ENCODE measurements at regions not wholly inside any gene's neighbourhood (a gene's known extent, or its start where the extent isn't known, plus 50 kb on each side); places are given as distances from the start of the nearest gene placed in this dataset.

- Histone ChIP-seq H3K9me3 (ENCODE audit: control insufficient read depth, low read length) (no peaks in the 10 kb centered on the region), H3K27me3 (ENCODE audit: control insufficient read depth, insufficient read depth, low read length, poor library complexity, severe bottlenecking) (peaks cover 7% of the 10 kb centered on the region), H3K4me3 (ENCODE audit: low read length) (no peak overlapping the region), H3K27ac (ENCODE audit: low read depth, low read length) (no peak overlapping the region), H3K9ac (ENCODE audit: extremely low read depth, low read length, poor library complexity, severe bottlenecking) (no peak overlapping the region), H3K36me3 (ENCODE audit: control insufficient read depth, insufficient read depth, low read length) (no peaks in the 10 kb centered on the region), H3K4me1 (ENCODE audit: control insufficient read depth, insufficient read depth, low read length) (no peaks in the 10 kb centered on the region)
- H3K4me1 Mint-ChIP-seq: peaks cover 5% of the 10 kb centered on the region
- DNase-seq: no peak
- no peaks in the 10 kb centered on the region for H3K36me3 Mint-ChIP-seq (ENCODE audit: low read depth)
- peaks cover 2% of the 10 kb centered on the region for H3K27me3 Mint-ChIP-seq (ENCODE audit: insufficient read depth)
- no peak overlapping the region for H3K27ac Mint-ChIP-seq
- no peaks in the 10 kb centered on the region for H3K9me3 Mint-ChIP-seq
- H3K4me3 Mint-ChIP-seq: no peak overlapping the region
- TF ChIP-seq, protein P1, sequence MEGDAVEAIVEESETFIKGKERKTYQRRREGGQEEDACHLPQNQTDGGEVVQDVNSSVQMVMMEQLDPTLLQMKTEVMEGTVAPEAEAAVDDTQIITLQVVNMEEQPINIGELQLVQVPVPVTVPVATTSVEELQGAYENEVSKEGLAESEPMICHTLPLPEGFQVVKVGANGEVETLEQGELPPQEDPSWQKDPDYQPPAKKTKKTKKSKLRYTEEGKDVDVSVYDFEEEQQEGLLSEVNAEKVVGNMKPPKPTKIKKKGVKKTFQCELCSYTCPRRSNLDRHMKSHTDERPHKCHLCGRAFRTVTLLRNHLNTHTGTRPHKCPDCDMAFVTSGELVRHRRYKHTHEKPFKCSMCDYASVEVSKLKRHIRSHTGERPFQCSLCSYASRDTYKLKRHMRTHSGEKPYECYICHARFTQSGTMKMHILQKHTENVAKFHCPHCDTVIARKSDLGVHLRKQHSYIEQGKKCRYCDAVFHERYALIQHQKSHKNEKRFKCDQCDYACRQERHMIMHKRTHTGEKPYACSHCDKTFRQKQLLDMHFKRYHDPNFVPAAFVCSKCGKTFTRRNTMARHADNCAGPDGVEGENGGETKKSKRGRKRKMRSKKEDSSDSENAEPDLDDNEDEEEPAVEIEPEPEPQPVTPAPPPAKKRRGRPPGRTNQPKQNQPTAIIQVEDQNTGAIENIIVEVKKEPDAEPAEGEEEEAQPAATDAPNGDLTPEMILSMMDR (conservative IDR thresholded peaks at IDR 0.05): no peak
- WGBS, 2 experiments (ENCODE audit: insufficient coverage in 1 of 2, insufficient read length in 1 of 2): 88 to 93% methylated on average over 9 of the region's 9 CpGs
These were observed 121.6 kb upstream of the PMEPA1 start for GRCh38 chr20:57831326-57831992.

- Histone ChIP-seq H3K36me3 (ENCODE audit: control insufficient read depth, insufficient read depth, low read length) (no peaks in the 10 kb centered on the region), H3K27ac (ENCODE audit: low read depth, low read length) (no peak overlapping the region), H3K4me3 (ENCODE audit: low read length) (no peak overlapping the region), H3K9me3 (ENCODE audit: control insufficient read depth, low read length) (no peaks in the 10 kb centered on the region), H3K9ac (ENCODE audit: extremely low read depth, low read length, poor library complexity, severe bottlenecking) (no peak overlapping the region), H3K27me3 (ENCODE audit: control insufficient read depth, insufficient read depth, low read length, poor library complexity, severe bottlenecking) (peaks cover 6% of the 10 kb centered on the region), H3K4me1 (ENCODE audit: control insufficient read depth, insufficient read depth, low read length) (no peaks in the 10 kb centered on the region)
- Mint-ChIP-seq H3K4me3 (no peak overlapping the region), H3K9me3 (no peaks in the 10 kb centered on the region), H3K27me3 (ENCODE audit: insufficient read depth) (peaks cover 2% of the 10 kb centered on the region), H3K27ac (no peak overlapping the region), H3K36me3 (ENCODE audit: low read depth) (no peaks in the 10 kb centered on the region), H3K4me1 (peaks cover 4% of the 10 kb centered on the region)
- TF ChIP-seq, protein P1 (conservative IDR thresholded peaks at IDR 0.05): no peak
- 92 to 100% methylated on average over 3 to 12 of the region's 12 CpGs for WGBS, 2 experiments (ENCODE audit: insufficient coverage in 1 of 2, insufficient read length in 1 of 2)
- peak; percentile 33 for DNase-seq
These were observed 120.7 kb upstream of the PMEPA1 start for GRCh38 chr20:57830515-57830895.

- Mint-ChIP-seq H3K4me1 (no peaks in the 10 kb centered on the region), H3K36me3 (ENCODE audit: low read depth) (no peaks in the 10 kb centered on the region), H3K27ac (no peak overlapping the region), H3K27me3 (ENCODE audit: insufficient read depth) (peaks cover 2% of the 10 kb centered on the region), H3K4me3 (no peak overlapping the region), H3K9me3 (no peaks in the 10 kb centered on the region)
- peaks cover under 1% of the 10 kb centered on the region for H3K27me3 ChIP-seq (ENCODE audit: control insufficient read depth, insufficient read depth, low read length, poor library complexity, severe bottlenecking)
- WGBS, 2 experiments (ENCODE audit: insufficient coverage in 1 of 2, insufficient read length in 1 of 2): 89 to 95% methylated on average over 4 to 9 of the region's 9 CpGs
- H3K36me3 ChIP-seq (ENCODE audit: control insufficient read depth, insufficient read depth, low read length): no peaks in the 10 kb centered on the region
- DNase-seq: peak; percentile 35
- H3K9ac ChIP-seq (ENCODE audit: extremely low read depth, low read length, poor library complexity, severe bottlenecking): no peak overlapping the region
- no peak overlapping the region for H3K27ac ChIP-seq (ENCODE audit: low read depth, low read length)
- H3K4me3 ChIP-seq (ENCODE audit: low read length): no peak overlapping the region
- H3K4me1 ChIP-seq (ENCODE audit: control insufficient read depth, insufficient read depth, low read length): no peaks in the 10 kb centered on the region
- TF ChIP-seq, protein P1 (conservative IDR thresholded peaks at IDR 0.05): no peak
- no peaks in the 10 kb centered on the region for H3K9me3 ChIP-seq (ENCODE audit: control insufficient read depth, low read length)
These were observed 120.1 kb upstream of the PMEPA1 start for GRCh38 chr20:57829805-57830514.

All from endodermal cell (in vitro differentiated cells).